Ovary (tissue), 3 donors: ENCODE measurements at regions not wholly inside any gene's neighbourhood (a gene's known extent, or its start where the extent isn't known, plus 50 kb on each side); places are given as distances from the start of the nearest gene placed in this dataset.

Experiments used
- EP300 ChIP-seq: sonication (generic); formaldehyde crosslinking; IDR thresholded peaks from one replicate; pipeline ENCODE4 v1.6.1; 2017; ENCODE audit warnings: antibody characterized with exemption
- POLR2A ChIP-seq: fragments of 450-650 bp; IDR thresholded peaks from one replicate; pipeline ENCODE4 v1.6.1; 2017; ENCODE audit warnings: antibody characterized with exemption, mild to moderate bottlenecking, moderate library complexity
- TF ChIP-seq, protein P1 (sequence below), 3 donors: fragments of 450-650 bp in 2 of 3; fragments of 200-600 bp in 1 of 3; IDR thresholded peaks; one replicate each; pipeline versions ENCODE4 v1.5.1 to v1.8.0; 2016 to 2022; ENCODE audit warnings: antibody characterized with exemption in 3 of 3, mild to moderate bottlenecking in 1 of 3
- donor health status: DM: no; HTN: no; CAD: no.

GRCh38 chr2:63737081-63737751, 104.5 kb upstream of the UGP2 start:
- TF ChIP-seq, protein P1, sequence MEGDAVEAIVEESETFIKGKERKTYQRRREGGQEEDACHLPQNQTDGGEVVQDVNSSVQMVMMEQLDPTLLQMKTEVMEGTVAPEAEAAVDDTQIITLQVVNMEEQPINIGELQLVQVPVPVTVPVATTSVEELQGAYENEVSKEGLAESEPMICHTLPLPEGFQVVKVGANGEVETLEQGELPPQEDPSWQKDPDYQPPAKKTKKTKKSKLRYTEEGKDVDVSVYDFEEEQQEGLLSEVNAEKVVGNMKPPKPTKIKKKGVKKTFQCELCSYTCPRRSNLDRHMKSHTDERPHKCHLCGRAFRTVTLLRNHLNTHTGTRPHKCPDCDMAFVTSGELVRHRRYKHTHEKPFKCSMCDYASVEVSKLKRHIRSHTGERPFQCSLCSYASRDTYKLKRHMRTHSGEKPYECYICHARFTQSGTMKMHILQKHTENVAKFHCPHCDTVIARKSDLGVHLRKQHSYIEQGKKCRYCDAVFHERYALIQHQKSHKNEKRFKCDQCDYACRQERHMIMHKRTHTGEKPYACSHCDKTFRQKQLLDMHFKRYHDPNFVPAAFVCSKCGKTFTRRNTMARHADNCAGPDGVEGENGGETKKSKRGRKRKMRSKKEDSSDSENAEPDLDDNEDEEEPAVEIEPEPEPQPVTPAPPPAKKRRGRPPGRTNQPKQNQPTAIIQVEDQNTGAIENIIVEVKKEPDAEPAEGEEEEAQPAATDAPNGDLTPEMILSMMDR (IDR thresholded peaks at IDR 0.05), result no peak
- TF ChIP-seq POLR2A, result no peak
- no peak for TF ChIP-seq EP300
